HL-60 (cell line): ENCODE measurements at regions not wholly inside any gene's neighbourhood (a gene's known extent, or its start where the extent isn't known, plus 50 kb on each side); places are given as distances from the start of the nearest gene placed in this dataset.

Source experiments
- GABPA ChIP-seq: IDR thresholded peaks from 2 replicates; pipeline ENCODE4 v1.6.1; 2012; ENCODE audit warnings: low read depth
- POLR2AphosphoS5 ChIP-seq: IDR thresholded peaks from 2 replicates; pipeline ENCODE4 v1.6.1; 2012; ENCODE audit warnings: low read depth
- TF ChIP-seq, protein P1 (sequence below): IDR thresholded peaks from one replicate; pipeline ENCODE4 v1.5.1; 2011; ENCODE audit warnings: low read length, control low read depth, inconsistent platforms; ENCODE audit not compliant: insufficient read depth
- TF ChIP-seq, protein P2 (sequence below): IDR thresholded peaks from 2 replicates; pipeline ENCODE4 v1.6.1; 2012; ENCODE audit warnings: low read depth; ENCODE audit not compliant: insufficient replicate concordance

DNA sequence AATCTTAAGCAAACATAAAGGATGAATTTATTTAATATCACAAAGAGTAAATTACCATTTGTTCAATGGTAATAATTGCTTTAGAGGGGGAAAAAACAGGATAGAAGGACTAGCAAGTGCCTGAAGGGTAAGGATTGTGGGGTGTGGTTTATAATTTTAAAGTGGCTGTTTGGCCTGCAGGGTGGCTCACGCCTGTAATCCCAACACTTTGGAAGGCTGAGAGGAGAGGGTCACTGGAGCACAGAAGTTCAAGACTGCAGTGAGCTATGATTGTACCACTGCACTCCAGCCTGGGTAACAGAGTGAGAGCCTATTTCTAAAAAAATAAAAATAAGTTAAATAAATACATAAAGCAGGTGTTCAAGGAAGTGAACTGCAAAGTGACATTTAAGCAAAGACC, 199.9 kb upstream of the AHR start:
- TF ChIP-seq, protein P1, sequence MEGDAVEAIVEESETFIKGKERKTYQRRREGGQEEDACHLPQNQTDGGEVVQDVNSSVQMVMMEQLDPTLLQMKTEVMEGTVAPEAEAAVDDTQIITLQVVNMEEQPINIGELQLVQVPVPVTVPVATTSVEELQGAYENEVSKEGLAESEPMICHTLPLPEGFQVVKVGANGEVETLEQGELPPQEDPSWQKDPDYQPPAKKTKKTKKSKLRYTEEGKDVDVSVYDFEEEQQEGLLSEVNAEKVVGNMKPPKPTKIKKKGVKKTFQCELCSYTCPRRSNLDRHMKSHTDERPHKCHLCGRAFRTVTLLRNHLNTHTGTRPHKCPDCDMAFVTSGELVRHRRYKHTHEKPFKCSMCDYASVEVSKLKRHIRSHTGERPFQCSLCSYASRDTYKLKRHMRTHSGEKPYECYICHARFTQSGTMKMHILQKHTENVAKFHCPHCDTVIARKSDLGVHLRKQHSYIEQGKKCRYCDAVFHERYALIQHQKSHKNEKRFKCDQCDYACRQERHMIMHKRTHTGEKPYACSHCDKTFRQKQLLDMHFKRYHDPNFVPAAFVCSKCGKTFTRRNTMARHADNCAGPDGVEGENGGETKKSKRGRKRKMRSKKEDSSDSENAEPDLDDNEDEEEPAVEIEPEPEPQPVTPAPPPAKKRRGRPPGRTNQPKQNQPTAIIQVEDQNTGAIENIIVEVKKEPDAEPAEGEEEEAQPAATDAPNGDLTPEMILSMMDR = no peak
- TF ChIP-seq POLR2AphosphoS5 (no peak), GABPA (no peak)
- TF ChIP-seq, protein P2, sequence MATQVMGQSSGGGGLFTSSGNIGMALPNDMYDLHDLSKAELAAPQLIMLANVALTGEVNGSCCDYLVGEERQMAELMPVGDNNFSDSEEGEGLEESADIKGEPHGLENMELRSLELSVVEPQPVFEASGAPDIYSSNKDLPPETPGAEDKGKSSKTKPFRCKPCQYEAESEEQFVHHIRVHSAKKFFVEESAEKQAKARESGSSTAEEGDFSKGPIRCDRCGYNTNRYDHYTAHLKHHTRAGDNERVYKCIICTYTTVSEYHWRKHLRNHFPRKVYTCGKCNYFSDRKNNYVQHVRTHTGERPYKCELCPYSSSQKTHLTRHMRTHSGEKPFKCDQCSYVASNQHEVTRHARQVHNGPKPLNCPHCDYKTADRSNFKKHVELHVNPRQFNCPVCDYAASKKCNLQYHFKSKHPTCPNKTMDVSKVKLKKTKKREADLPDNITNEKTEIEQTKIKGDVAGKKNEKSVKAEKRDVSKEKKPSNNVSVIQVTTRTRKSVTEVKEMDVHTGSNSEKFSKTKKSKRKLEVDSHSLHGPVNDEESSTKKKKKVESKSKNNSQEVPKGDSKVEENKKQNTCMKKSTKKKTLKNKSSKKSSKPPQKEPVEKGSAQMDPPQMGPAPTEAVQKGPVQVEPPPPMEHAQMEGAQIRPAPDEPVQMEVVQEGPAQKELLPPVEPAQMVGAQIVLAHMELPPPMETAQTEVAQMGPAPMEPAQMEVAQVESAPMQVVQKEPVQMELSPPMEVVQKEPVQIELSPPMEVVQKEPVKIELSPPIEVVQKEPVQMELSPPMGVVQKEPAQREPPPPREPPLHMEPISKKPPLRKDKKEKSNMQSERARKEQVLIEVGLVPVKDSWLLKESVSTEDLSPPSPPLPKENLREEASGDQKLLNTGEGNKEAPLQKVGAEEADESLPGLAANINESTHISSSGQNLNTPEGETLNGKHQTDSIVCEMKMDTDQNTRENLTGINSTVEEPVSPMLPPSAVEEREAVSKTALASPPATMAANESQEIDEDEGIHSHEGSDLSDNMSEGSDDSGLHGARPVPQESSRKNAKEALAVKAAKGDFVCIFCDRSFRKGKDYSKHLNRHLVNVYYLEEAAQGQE = no peak
